LNCAP (cell line): ENCODE measurements at regions not wholly inside any gene's neighbourhood (a gene's known extent, or its start where the extent isn't known, plus 50 kb on each side); places are given as distances from the start of the nearest gene placed in this dataset.

Experiments used
- TF ChIP-seq, protein P1 (sequence below): fragments of 450-650 bp; IDR thresholded peaks from 2 replicates; pipeline ENCODE4 v1.5.1; 2017; ENCODE audit warnings: mild to moderate bottlenecking

GRCh38 chr4:128347175-128347868 lies 59.7 kb upstream of the PGRMC2 start:
- TF ChIP-seq, protein P1, sequence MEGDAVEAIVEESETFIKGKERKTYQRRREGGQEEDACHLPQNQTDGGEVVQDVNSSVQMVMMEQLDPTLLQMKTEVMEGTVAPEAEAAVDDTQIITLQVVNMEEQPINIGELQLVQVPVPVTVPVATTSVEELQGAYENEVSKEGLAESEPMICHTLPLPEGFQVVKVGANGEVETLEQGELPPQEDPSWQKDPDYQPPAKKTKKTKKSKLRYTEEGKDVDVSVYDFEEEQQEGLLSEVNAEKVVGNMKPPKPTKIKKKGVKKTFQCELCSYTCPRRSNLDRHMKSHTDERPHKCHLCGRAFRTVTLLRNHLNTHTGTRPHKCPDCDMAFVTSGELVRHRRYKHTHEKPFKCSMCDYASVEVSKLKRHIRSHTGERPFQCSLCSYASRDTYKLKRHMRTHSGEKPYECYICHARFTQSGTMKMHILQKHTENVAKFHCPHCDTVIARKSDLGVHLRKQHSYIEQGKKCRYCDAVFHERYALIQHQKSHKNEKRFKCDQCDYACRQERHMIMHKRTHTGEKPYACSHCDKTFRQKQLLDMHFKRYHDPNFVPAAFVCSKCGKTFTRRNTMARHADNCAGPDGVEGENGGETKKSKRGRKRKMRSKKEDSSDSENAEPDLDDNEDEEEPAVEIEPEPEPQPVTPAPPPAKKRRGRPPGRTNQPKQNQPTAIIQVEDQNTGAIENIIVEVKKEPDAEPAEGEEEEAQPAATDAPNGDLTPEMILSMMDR = no peak

- TF ChIP-seq, protein P1 = no peak
Observed at GRCh38 chr4:128346054-128346716, 58.6 kb upstream of the PGRMC2 start.

DNA sequence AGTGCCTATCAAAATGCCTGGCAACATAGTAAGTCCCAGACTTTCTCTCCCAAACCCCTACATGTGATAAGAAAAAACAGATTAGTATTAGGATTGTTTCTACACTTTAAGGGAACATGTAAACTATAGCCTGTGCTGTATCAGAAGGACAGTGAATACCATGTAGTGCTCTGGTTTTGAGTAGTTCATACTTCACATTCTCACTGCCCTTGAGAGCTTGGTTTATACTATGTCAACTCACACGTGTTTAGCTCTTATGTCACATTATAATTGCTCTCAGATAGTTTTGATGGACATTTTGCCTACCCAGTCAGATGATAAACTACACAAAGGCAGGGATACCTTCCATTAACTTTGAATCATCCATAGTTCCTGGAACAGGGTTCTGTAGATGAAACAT lies 58.0 kb upstream of the PGRMC2 start:
- TF ChIP-seq, protein P1 = no peak

DNA sequence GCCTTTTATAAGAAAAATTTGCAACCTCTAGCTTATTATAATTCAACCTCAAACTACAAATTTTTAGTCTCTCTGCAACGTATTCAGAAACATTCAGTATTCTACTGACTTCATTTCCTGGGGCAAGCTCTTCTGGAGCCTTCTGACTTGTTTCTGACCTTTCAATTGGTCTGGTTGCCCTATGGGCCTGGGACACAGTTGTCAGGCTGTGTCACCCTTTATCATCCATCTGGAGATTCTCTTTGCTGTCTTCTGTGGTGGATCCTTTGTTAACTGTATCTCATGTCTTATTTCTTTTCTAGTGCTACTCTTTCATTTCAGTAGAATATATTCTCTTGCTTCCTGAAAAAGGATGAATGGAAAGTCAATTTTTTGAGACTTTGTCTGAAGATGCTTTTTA lies 55.1 kb upstream of the PGRMC2 start:
- TF ChIP-seq, protein P1 = no peak

GRCh38 chr4:128341634-128342033 lies 54.0 kb upstream of the PGRMC2 start:
- TF ChIP-seq, protein P1 = no peak

- TF ChIP-seq, protein P1 = no peak
Observed at GRCh38 chr4:128338634-128339355, 51.2 kb upstream of the PGRMC2 start.

- TF ChIP-seq, protein P1 = no peak
Observed at GRCh38 chr4:128337863-128338262, 50.2 kb upstream of the PGRMC2 start.
